HUES64 (cell line): ENCODE measurements at regions not wholly inside any gene's neighbourhood (a gene's known extent, or its start where the extent isn't known, plus 50 kb on each side); places are given as distances from the start of the nearest gene placed in this dataset.

Source experiments
- H3K27ac ChIP-seq: 2 replicates; pipeline ENCODE4 v1.7.0; 2013; ENCODE audit warnings: low read depth, low read length, inconsistent platforms
- H3K27me3 ChIP-seq: 2 replicates; pipeline ENCODE4 v1.6.1; 2013; ENCODE audit warnings: mild to moderate bottlenecking, low read length; ENCODE audit not compliant: insufficient read depth
- H3K36me3 ChIP-seq: 2 replicates; pipeline ENCODE4 v1.6.1; 2013; ENCODE audit warnings: mild to moderate bottlenecking, low read length; ENCODE audit not compliant: insufficient read depth
- H3K4me1 ChIP-seq: 2 replicates; pipeline ENCODE4 v1.6.1; 2013; ENCODE audit warnings: mild to moderate bottlenecking, low read length, moderate library complexity; ENCODE audit not compliant: insufficient read depth
- H3K4me3 ChIP-seq: 2 replicates; pipeline ENCODE4 v1.5.1; 2013; ENCODE audit warnings: mild to moderate bottlenecking, low read length, moderate library complexity
- H3K9ac ChIP-seq: 2 replicates; pipeline ENCODE4 v1.6.1; 2013; ENCODE audit warnings: mild to moderate bottlenecking, low read depth, low read length
- H3K9me3 ChIP-seq: 2 replicates; pipeline ENCODE4 v1.6.1; 2013; ENCODE audit warnings: low read depth, low read length; ENCODE audit not compliant: insufficient read depth
- WGBS: fragments of 150-250, 120-280 bp; methylation state at CpG from one replicate; pipeline ENCODE4 v1.1.7; 2013; ENCODE audit warnings: missing lambda C conversion rate; 5-methylcytosine and 5-hydroxymethylcytosine counted together

GRCh38 chr21:16872616-16873015 lies 640.2 kb upstream of the CXADR start:
- WGBS, result 100% methylated on average over 1 of the region's 1 CpG
- Histone ChIP-seq H3K4me1 (no peaks in the 10 kb centered on the region), H3K27ac (no peak overlapping the region), H3K4me3 (no peak overlapping the region), H3K36me3 (no peaks in the 10 kb centered on the region), H3K9ac (no peak overlapping the region), H3K9me3 (no peaks in the 10 kb centered on the region), H3K27me3 (no peaks in the 10 kb centered on the region)

GRCh38 chr21:16873176-16873575 lies 639.7 kb upstream of the CXADR start:
- WGBS, result 94% methylated on average over 2 of the region's 2 CpGs
- Histone ChIP-seq H3K27ac (no peak overlapping the region), H3K27me3 (no peaks in the 10 kb centered on the region), H3K9me3 (no peaks in the 10 kb centered on the region), H3K9ac (no peak overlapping the region), H3K36me3 (no peaks in the 10 kb centered on the region), H3K4me1 (no peaks in the 10 kb centered on the region), H3K4me3 (no peak overlapping the region)

GRCh38 chr21:16873596-16873995 lies 639.2 kb upstream of the CXADR start:
- no peaks in the 10 kb centered on the region for H3K27me3 ChIP-seq
- no peak overlapping the region for H3K27ac ChIP-seq
- no peak overlapping the region for H3K9ac ChIP-seq
- no peaks in the 10 kb centered on the region for H3K36me3 ChIP-seq
- H3K9me3 ChIP-seq, result no peaks in the 10 kb centered on the region
- H3K4me3 ChIP-seq, result no peak overlapping the region
- H3K4me1 ChIP-seq, result no peaks in the 10 kb centered on the region
- 93% methylated on average over 1 of the region's 1 CpG for whole genome bisulfite sequencing

- no peak overlapping the region for H3K4me3 ChIP-seq
- 100% methylated on average over 3 of the region's 3 CpGs for WGBS
These were observed 633.4 kb upstream of the CXADR start for GRCh38 chr21:16879479-16879878.

GRCh38 chr21:16891821-16892220 lies 621.0 kb upstream of the CXADR start:
- H3K36me3 ChIP-seq, result no peaks in the 10 kb centered on the region
- H3K9me3 ChIP-seq, result 0 out of 2 replicates have a peak, but pooled peaks cover 9% of the 10 kb centered on the region
- no peak overlapping the region for H3K9ac ChIP-seq
- H3K4me3 ChIP-seq, result no peak overlapping the region
- H3K4me1 ChIP-seq, result no peaks in the 10 kb centered on the region
- WGBS, result 100% methylated on average over 1 of the region's 1 CpG
- H3K27me3 ChIP-seq, result no peaks in the 10 kb centered on the region
- no peak overlapping the region for H3K27ac ChIP-seq

More at GRCh38 chr21:16879479-16879878, 633.4 kb upstream of the CXADR start:
- no peaks in the 10 kb centered on the region for H3K9me3 ChIP-seq
- no peak overlapping the region for H3K27ac ChIP-seq
- no peak overlapping the region for H3K9ac ChIP-seq
- H3K4me1 ChIP-seq, result no peaks in the 10 kb centered on the region
- H3K27me3 ChIP-seq, result no peaks in the 10 kb centered on the region
- no peaks in the 10 kb centered on the region for H3K36me3 ChIP-seq

- H3K4me1 ChIP-seq, result no peaks in the 10 kb centered on the region
- H3K27me3 ChIP-seq, result no peaks in the 10 kb centered on the region
- no peak overlapping the region for H3K9ac ChIP-seq
- 87% methylated on average over 1 of the region's 1 CpG for WGBS
- no peaks in the 10 kb centered on the region for H3K9me3 ChIP-seq
- no peaks in the 10 kb centered on the region for H3K36me3 ChIP-seq
- no peak overlapping the region for H3K4me3 ChIP-seq
- no peak overlapping the region for H3K27ac ChIP-seq
These were observed 612.2 kb upstream of the CXADR start for GRCh38 chr21:16900685-16901084.

- H3K27me3 ChIP-seq, result no peaks in the 10 kb centered on the region
- H3K9ac ChIP-seq, result no peak overlapping the region
- no peaks in the 10 kb centered on the region for H3K36me3 ChIP-seq
- H3K9me3 ChIP-seq, result no peaks in the 10 kb centered on the region
- H3K27ac ChIP-seq, result no peak overlapping the region
- H3K4me3 ChIP-seq, result no peak overlapping the region
- H3K4me1 ChIP-seq, result peaks cover 9% of the 10 kb centered on the region; the same call in 1 of the 2 replicates
- WGBS, result 100% methylated on average over 1 of the region's 1 CpG
These were observed 604.8 kb upstream of the CXADR start for GRCh38 chr21:16908077-16908476.

- H3K9ac ChIP-seq, result no peak overlapping the region
- peaks cover 9% of the 10 kb centered on the region; the same call in 1 of the 2 replicates for H3K4me1 ChIP-seq
- no peaks in the 10 kb centered on the region for H3K36me3 ChIP-seq
- no peaks in the 10 kb centered on the region for H3K27me3 ChIP-seq
- H3K9me3 ChIP-seq, result no peaks in the 10 kb centered on the region
- H3K4me3 ChIP-seq, result no peak overlapping the region
- H3K27ac ChIP-seq, result no peak overlapping the region
- 83% methylated on average over 4 of the region's 4 CpGs for WGBS
These were observed 602.2 kb upstream of the CXADR start for GRCh38 chr21:16910435-16911165.

GRCh38 chr21:16911166-16911607 lies 601.7 kb upstream of the CXADR start:
- WGBS, result 100% methylated on average over 1 of the region's 1 CpG
- no peak overlapping the region for H3K27ac ChIP-seq
- no peaks in the 10 kb centered on the region for H3K27me3 ChIP-seq
- H3K9me3 ChIP-seq, result no peaks in the 10 kb centered on the region
- H3K9ac ChIP-seq, result no peak overlapping the region
- no peaks in the 10 kb centered on the region for H3K36me3 ChIP-seq
- H3K4me3 ChIP-seq, result no peak overlapping the region
- peaks cover 9% of the 10 kb centered on the region; the same call in 1 of the 2 replicates for H3K4me1 ChIP-seq

- Histone ChIP-seq H3K27me3 (no peaks in the 10 kb centered on the region), H3K9ac (no peak overlapping the region), H3K4me1 (peaks cover 9% of the 10 kb centered on the region; the same call in 1 of the 2 replicates), H3K4me3 (no peak overlapping the region), H3K9me3 (no peaks in the 10 kb centered on the region), H3K36me3 (no peaks in the 10 kb centered on the region), H3K27ac (peak overlapping the region; percentile 8; the same call in 1 of the 2 replicates)
- 15% methylated on average over 1 of the region's 2 CpGs for WGBS
These were observed 600.8 kb upstream of the CXADR start for GRCh38 chr21:16912075-16912474.

GRCh38 chr21:16913010-16913409 lies 599.8 kb upstream of the CXADR start:
- no peak overlapping the region for H3K9ac ChIP-seq
- H3K27me3 ChIP-seq, result no peaks in the 10 kb centered on the region
- WGBS, result 59% methylated on average over 3 of the region's 3 CpGs
- H3K4me3 ChIP-seq, result no peak overlapping the region
- H3K9me3 ChIP-seq, result no peaks in the 10 kb centered on the region
- H3K36me3 ChIP-seq, result no peaks in the 10 kb centered on the region
- H3K4me1 ChIP-seq, result peaks cover 9% of the 10 kb centered on the region; the same call in 1 of the 2 replicates
- no peak overlapping the region for H3K27ac ChIP-seq
